ENCODE measurements at regions not wholly inside any gene's neighbourhood (a gene's known extent, or its start where the extent isn't known, plus 50 kb on each side); places are given as distances from the start of the nearest gene placed in this dataset.

DNA sequence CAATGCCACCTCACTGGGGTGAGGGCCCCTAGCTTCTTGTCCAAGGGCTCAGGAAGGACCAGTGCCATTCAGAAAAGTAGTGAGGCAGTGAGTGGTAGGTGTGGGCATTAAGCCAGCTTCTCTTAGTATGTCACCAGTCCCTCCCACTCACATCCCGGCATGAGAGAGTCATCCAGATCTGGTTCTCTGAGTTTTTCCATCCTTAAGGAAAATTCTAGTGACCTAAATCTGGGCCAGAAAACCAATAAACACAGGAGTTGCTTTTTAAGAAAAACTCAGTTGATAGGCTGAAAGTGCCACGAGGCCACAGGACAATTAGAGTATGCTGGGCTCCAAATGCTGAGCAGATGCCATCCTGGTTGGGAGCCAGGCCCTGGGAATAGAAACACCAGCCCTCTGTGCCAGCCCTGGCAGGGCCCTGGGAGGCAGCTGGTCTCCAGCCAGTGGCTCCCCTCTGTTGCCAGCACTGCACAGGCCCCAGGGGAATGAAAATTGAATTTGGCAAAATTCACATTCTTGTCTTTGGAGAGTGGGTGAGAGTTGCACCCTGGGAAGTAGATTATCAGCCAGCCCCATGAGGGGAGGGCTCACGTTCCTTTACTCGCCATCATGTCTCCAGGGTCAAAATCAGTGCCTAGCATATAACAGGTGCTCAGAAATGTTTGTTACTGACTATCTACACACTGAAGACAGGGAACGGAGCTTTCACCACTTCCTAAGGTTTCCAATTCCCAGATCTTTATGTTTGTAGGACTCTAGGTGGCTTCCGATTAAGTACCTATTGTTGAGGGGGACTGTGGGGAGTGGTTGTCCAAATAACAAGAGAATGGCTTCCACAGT, 52.8 kb downstream of the FAM43A start:
- DNase-seq = no peak

- no peak for DNase-seq
Measured at GRCh38 chr3:194739498-194740284, 54.0 kb downstream of the FAM43A start.

DNA sequence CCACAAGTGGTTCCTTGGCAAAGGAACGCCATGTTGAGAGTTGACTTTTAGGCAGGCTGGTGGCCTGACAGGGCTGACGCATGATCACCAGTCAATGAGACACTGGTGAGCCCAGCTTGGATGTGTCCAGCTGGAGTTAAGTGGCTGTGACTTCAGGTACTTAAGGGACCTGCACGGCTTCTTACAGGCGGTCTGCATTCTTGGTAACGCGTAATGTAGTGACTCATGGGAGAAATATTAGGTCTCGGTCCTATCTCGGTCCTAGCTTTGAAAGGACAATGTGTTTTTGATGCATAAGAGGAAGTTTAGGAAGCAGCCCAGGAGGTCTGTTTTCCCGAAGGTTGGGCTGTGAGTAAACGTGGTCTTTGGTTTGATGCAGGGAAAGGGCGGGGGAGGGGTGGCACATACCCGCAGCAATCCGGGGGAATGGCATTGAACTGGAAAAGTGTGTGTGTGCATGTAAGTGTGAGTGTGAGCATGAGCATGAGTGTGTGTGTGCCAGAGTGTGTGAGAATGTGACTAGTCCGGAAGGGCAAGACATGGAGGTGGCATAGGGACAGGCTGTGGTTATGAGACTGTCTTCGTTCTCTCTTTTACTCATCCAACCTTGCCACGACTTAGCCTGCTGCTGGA, 55.3 kb downstream of the FAM43A start:
- DNase-seq = peak; percentile 85

DNA sequence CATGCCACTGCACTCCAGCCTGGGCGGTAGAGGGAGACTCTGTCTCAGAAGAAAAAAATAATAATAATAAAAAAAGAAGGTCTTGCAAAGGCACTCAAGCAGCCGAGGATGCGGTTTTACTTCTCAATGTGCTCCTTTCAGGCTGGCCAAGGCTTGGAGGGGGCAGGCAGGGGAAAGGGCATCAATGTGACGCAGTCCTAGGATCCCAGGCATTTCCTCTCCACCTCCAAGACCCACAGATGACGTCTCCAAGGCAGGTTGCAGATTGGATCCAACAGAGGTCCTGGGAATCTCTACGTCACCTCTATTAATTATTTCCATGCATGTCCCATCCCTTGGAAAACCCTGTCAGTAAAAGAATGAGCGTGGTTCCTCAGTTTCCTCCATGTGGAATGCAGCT, 56.2 kb downstream of the FAM43A start:
- no peak for DNase-seq

- DNase-seq = no peak
Measured at GRCh38 chr3:194744826-194745225, 59.1 kb downstream of the FAM43A start.

GRCh38 chr3:194745422-194746184, 59.9 kb downstream of the FAM43A start:
- DNase-seq = no peak

DNA sequence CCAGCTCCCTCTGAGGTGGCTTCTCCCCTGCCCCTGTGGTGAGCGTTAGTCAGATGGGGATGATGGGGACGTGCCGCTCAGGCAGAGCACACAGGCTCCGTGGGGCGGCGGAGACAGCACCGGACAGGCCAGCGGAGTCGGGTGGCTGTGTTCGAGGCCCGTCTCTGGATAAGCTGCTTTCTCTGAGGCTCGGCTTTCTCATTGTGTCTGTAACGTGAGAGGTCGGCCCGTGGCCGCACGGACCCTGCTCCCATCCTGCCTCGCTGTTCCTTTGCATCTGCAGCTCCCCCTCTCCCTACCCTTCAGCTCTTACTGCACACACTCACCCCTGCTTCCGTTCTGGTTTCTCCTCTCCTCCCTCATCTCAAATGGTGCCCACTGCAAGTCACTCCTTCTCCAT, 62.5 kb downstream of the FAM43A start:
- DNase-seq = no peak

- DNase-seq = no peak
Measured at GRCh38 chr3:194749631-194750490, 64.2 kb downstream of the FAM43A start.

- DNase-seq = no peak
Measured at GRCh38 chr3:194750491-194750828, 64.8 kb downstream of the FAM43A start.

- no peak for DNase-seq
Measured at GRCh38 chr3:194755671-194756459, 70.2 kb downstream of the FAM43A start.

DNA sequence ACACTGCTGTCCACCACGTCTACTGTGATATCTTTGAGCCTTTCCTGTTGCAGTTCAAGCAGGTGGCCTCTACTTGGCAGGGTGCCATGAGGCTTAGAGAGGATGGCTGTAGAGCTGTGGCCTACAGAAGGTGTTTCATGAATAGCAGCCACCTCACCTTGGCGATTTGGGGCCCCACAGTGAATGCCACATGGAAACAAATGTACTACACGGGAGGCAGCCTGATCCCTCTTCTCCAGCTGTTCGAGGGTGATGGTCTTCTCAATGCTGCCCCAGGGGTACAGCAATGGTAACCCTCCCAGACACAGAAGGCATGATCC, 70.7 kb downstream of the FAM43A start:
- no peak for DNase-seq

DNA sequence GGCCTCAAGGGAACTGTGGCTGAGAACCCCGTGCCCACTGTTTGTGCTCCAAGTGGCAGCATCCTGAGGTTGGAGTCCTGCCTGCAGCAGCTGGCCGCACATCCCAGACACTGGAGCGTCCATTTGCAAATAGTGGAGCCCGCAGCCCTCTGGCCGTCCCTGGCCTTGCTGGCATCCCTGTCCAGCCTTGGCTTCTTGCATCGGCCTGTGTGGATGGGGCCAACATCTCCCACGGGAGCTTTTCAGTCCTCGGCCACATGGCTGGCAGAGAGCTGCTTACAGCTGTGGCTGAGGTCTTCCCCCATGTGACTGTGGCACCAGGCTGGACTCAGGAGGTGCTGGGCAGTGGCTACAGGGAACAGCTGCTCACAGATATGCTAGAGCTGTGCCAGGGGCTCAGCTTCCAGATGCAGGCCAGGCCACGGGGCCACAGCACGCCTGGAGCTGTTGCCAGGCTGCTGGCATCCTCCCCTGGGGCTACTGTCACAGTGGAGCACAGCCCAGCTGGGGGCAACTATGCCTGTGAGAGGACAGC, 71.2 kb downstream of the FAM43A start:
- DNase-seq = no peak

DNA sequence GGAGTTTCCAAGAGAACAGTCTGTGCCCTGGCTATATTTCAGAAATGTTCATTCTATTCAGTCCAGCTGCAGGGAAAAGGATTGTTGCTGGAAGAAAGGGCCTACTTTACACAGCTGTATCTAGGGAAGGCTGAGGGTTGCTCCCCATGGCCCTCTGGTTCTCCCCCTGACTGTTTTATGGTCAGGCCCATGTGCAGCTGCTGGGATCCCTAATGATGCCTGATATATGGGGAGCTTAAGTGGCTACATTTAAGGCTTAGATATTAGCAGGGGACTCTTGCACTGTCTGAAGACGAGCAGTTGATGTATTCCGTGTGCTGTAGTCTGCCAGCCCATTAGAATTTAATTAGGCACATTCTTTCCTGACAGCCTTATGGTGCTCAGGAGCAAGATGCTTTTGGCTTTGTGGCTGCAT, 72.0 kb downstream of the FAM43A start:
- no peak for DNase-seq

- DNase-seq = no peak
Measured at GRCh38 chr3:194758716-194759115, 73.0 kb downstream of the FAM43A start.

DNA sequence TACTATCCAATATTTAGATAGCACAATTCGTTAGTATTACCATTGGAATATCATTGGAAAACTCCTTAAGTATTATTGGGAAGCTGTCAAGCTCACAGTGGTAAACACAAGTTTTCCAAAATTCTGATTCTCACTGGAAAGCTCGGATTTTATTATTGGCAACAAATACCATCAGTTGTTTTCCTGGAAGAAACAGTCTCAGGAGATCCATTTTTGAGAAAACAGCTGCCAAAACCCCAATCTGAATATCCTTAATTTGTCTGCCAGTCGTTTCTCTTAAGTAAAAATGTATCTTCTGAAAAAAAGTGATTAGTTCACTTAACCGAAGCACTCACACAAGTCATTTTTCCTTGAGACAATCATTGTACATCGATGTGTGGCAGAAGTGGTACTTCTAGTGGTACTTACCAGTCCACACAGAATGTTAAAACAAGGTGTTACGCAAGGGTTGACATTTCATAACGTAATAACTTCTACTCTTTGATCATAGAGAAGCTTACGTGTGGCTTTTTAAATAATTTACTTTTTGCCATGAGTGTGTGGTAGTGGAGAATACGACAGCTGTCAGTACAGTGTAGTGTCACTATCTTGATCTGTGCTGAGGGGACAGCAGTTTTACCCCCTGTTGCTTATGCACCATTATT, 74.9 kb downstream of the FAM43A start:
- DNase-seq = no peak

- no peak for DNase-seq
Measured at GRCh38 chr3:194761384-194761783, 75.7 kb downstream of the FAM43A start.

DNA sequence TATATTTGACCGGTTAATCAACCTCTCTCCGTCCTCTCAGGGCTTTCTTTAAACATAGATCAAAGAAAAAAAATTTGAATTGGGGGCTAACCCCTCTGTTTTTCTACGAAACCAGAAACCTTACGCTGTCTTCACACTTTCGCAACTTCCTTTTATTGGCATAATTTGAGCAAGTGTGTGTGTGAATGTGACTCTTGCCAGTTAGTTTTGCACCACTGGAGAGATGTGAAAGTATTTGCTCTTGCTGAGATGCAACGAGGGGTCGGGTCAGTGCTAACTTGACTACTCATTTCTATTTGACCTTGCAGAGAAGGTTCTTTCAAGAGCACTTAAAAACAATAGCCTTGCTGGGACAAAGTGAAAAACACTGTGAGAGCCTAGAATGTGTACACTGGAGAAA, 81.2 kb downstream of the FAM43A start:
- no peak for DNase-seq

GRCh38 chr3:194767446-194768207, 81.9 kb downstream of the FAM43A start:
- DNase-seq = no peak

DNA sequence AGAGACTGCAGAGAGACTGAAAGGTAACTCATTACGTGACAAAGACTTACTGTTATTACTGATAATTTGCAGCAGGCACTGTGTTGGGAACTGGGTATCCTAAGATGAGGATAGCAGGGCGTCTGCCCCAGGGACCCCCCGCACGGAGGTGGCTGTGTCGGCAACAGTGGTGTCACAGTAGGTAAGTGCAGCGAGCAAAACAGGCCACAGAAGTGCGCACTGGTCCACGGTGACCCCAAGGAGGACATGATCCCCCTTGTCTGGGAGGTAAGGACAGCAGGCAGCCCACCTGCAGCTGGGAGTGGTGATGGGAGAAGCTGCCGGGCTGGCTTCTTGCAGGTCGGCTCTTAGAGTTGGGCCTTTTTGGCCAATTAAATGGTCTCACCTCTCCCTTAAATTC, 82.9 kb downstream of the FAM43A start:
- no peak for DNase-seq
